ENCODE measurements at regions not wholly inside any gene's neighbourhood (a gene's known extent, or its start where the extent isn't known, plus 50 kb on each side); places are given as distances from the start of the nearest gene placed in this dataset.

- TF ChIP-seq CTCF (IDR thresholded peaks at IDR 0.05; ENCODE audit: low read depth, low read length) = no peak
- no peak for TF ChIP-seq EZH2phosphoT487 (IDR thresholded peaks at IDR 0.05; ENCODE audit: low read depth)
These were observed 106.9 kb upstream of the PPFIA2 start for GRCh38 chr12:81866081-81866480.
